Testis (tissue), 2 donors: ENCODE measurements at regions not wholly inside any gene's neighbourhood (a gene's known extent, or its start where the extent isn't known, plus 50 kb on each side); places are given as distances from the start of the nearest gene placed in this dataset.
"Not testable (repeated sequence)": the region's sequence is repeated elsewhere in the genome, so short reads cannot be mapped to it uniquely, and the experiment has no call there.

Experiments
- DNase-seq: peaks from one replicate; pipeline ENCODE4 v3.0.0-alpha.2; 2019
- H3K27ac ChIP-seq, 2 donors: fragments of 200-600 bp; sonication (generic); one replicate each; pipeline ENCODE4 v1.5.1; 2019
- H3K27me3 ChIP-seq: fragments of 200-600 bp; sonication (generic); one replicate; pipeline ENCODE4 v1.5.1; 2019
- H3K36me3 ChIP-seq: fragments of 200-600 bp; sonication (generic); one replicate; pipeline ENCODE4 v1.5.1; 2017; ENCODE audit warnings: low read depth; ENCODE audit errors: missing control alignments
- H3K4me1 ChIP-seq: fragments of 200-600 bp; sonication (generic); one replicate; pipeline ENCODE4 v1.5.1; 2019
- H3K4me3 ChIP-seq, 2 donors: fragments of 200-600 bp; sonication (generic); one replicate each; pipeline ENCODE4 v1.5.1; 2017 to 2019
- H3K9me3 ChIP-seq: fragments of 200-600 bp; sonication (generic); one replicate; pipeline ENCODE4 v1.5.1; 2017
- CTCF ChIP-seq, 3 experiments: fragments of 450-650 bp in 2 of 3; fragments of 200-600 bp in 1 of 3; sonication (generic) in 1 of 3; IDR thresholded peaks; one replicate each; pipeline ENCODE4 v1.5.1; 2016 to 2019; ENCODE audit warnings: antibody characterized with exemption in 3 of 3, mild to moderate bottlenecking in 2 of 3, moderate library complexity in 1 of 3
- POLR2A ChIP-seq: fragments of 450-650 bp; IDR thresholded peaks from one replicate; pipeline ENCODE4 v1.6.1; 2017; ENCODE audit warnings: antibody characterized with exemption, mild to moderate bottlenecking, moderate library complexity
- whole genome bisulfite sequencing, 2 donors: methylation state at CpG; one replicate each; pipeline ENCODE4 v1.1.5; 2018; 5-methylcytosine and 5-hydroxymethylcytosine counted together
- intact Hi-C: fragments of 100-400 bp; cut with DNase I; formaldehyde crosslinking; loops from one replicate; pipeline ENCODE4 v1.15.1; 2023; ENCODE audit warnings: low total_unique reads

GRCh38 chr11:97617031-97617430 lies 1227.2 kb downstream of the JRKL start:
- Histone ChIP-seq H3K27ac (no peak overlapping the region), H3K4me1 (no peaks in the 10 kb centered on the region), H3K36me3 (no peaks in the 10 kb centered on the region), H3K27me3 (no peaks in the 10 kb centered on the region), H3K4me3 (no peak overlapping the region), H3K9me3 (no peaks in the 10 kb centered on the region)
- 95 to 96% methylated on average over 3 of the region's 3 CpGs for WGBS, 2 donors
- TF ChIP-seq POLR2A (no peak), CTCF (IDR thresholded peaks at IDR 0.05) (no peak)
- intact Hi-C loops, result no loop called here
- DNase-seq, result no peak

GRCh38 chr11:97620007-97620406 lies 1230.2 kb downstream of the JRKL start:
- Histone ChIP-seq H3K4me3 (no peak overlapping the region), H3K27me3 (no peaks in the 10 kb centered on the region), H3K36me3 (no peaks in the 10 kb centered on the region), H3K4me1 (no peaks in the 10 kb centered on the region), H3K27ac (no peak overlapping the region), H3K9me3 (no peaks in the 10 kb centered on the region)
- intact Hi-C loops, result no loop called here
- no peak for DNase-seq
- TF ChIP-seq CTCF (IDR thresholded peaks at IDR 0.05) (no peak), POLR2A (no peak)

- DNase-seq, result no peak
- intact Hi-C loops, result no loop called here
- TF ChIP-seq POLR2A, result no peak
- TF ChIP-seq CTCF (IDR thresholded peaks at IDR 0.05), result no peak
- no peaks in the 10 kb centered on the region for H3K9me3 ChIP-seq
- H3K27ac ChIP-seq, result no peak overlapping the region
- H3K4me3 ChIP-seq, result no peak overlapping the region
- no peaks in the 10 kb centered on the region for H3K27me3 ChIP-seq
- no peaks in the 10 kb centered on the region for H3K4me1 ChIP-seq
- H3K36me3 ChIP-seq, result no peaks in the 10 kb centered on the region
Measured at GRCh38 chr11:97621282-97621681, 1231.5 kb downstream of the JRKL start.

GRCh38 chr11:97622795-97623194 lies 1233.0 kb downstream of the JRKL start:
- intact Hi-C loops, result no loop called here
- Histone ChIP-seq H3K36me3 (no peaks in the 10 kb centered on the region), H3K27me3 (no peaks in the 10 kb centered on the region), H3K4me3 (no peak overlapping the region), H3K9me3 (no peaks in the 10 kb centered on the region), H3K4me1 (no peaks in the 10 kb centered on the region), H3K27ac (no peak overlapping the region)
- 73 to 76% methylated on average over 2 of the region's 2 CpGs for WGBS, 2 donors
- no peak for TF ChIP-seq POLR2A
- TF ChIP-seq CTCF (IDR thresholded peaks at IDR 0.05), result no peak
- DNase-seq, result no peak

- H3K4me1 ChIP-seq, H3K27me3 ChIP-seq, H3K36me3 ChIP-seq, H3K9me3 ChIP-seq, H3K27ac ChIP-seq, intact Hi-C loops, DNase-seq, H3K4me3 ChIP-seq: not testable (repeated sequence)
- 56 to 80% methylated on average over 4 of the region's 4 CpGs for WGBS, 2 donors
Measured at GRCh38 chr11:97636741-97637140, 1246.9 kb downstream of the JRKL start.

- H3K27ac ChIP-seq, result no peak overlapping the region
- no peak for DNase-seq
- H3K9me3 ChIP-seq, result no peaks in the 10 kb centered on the region
- no peaks in the 10 kb centered on the region for H3K27me3 ChIP-seq
- no peak for TF ChIP-seq CTCF (IDR thresholded peaks at IDR 0.05)
- no peak overlapping the region for H3K4me3 ChIP-seq
- H3K36me3 ChIP-seq, result no peaks in the 10 kb centered on the region
- H3K4me1 ChIP-seq, result no peaks in the 10 kb centered on the region
- intact Hi-C loops, result no loop called here
Measured at GRCh38 chr11:97637701-97638100, 1247.9 kb downstream of the JRKL start.
